GM19025 (cell line): ENCODE measurements at regions not wholly inside any gene's neighbourhood (a gene's known extent, or its start where the extent isn't known, plus 50 kb on each side); places are given as distances from the start of the nearest gene placed in this dataset.

ENCODE experiments used
- ATAC-seq: cut with Tn5 transposase; IDR thresholded peaks from one replicate; pipeline ENCODE4 v1.9.1; 2021; ENCODE audit warnings: mild to moderate bottlenecking, low read depth, moderate library complexity; ENCODE audit not compliant: unreplicated experiment

GRCh38 chr5:161134956-161135355, 282.9 kb upstream of the ATP10B start:
- ATAC-seq = no peak

- ATAC-seq = no peak
These were observed 282.1 kb upstream of the ATP10B start for GRCh38 chr5:161134083-161134482.

DNA sequence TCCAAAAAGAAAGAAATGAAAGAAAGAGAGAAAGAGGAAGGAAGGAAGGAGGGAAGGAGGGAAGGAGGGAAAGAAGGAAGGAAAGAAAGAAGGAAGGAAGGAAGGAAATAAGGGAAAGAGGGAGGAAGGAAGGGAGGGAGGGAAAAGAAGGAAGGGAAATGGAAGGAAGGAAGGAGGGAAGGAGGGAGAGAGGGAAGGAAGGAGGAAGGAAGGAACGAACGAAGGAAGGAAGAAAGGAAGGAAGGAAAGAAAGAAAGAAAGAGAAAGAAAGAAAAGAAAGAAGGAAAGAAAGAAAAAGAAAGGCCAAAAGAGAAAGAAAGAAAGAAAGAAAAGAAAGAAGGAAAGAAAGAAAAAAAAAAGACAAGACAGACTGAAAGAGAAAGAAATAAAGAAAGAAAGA, 263.9 kb upstream of the ATP10B start:
- no peak for ATAC-seq

DNA sequence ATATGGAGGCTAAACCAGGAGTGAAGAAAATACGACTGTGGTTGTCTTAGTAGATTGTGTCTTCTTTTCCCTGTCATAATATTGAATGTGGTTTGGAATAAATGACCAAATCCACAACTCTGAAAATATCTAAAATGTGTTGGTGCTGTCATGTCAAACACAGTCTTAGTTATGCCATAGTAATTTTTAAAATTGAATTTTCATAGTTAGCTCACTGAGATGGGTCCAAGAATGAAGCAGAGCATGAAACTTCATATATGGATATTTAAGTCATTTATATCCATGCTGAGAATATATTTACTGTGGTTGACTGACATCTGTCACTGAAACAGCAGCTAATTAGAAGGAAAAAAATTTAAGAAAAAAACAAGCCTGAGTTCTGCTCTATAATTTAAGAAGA, 260.4 kb upstream of the ATP10B start:
- ATAC-seq = no peak

DNA sequence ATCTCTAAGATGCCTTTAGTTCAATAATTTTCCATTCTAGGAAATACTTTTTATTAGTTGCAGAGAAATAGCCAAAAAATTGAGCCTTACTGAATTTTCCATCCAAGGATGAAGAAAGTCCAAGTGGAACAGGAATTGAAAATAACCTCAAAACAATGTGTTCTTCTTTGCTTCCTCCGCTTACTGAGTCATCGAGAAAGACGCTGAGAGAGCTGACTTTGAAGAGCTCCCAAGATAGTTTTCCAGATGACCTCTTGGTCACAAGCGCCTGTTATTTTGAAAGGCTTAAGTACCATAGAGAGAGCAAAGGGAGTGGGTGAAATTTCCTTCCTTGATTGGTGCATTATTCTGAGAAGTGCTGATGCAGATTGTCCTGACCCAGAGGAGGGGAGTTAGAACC, 253.5 kb upstream of the ATP10B start:
- ATAC-seq = no peak

GRCh38 chr5:161098516-161098915, 246.5 kb upstream of the ATP10B start:
- ATAC-seq = no peak

DNA sequence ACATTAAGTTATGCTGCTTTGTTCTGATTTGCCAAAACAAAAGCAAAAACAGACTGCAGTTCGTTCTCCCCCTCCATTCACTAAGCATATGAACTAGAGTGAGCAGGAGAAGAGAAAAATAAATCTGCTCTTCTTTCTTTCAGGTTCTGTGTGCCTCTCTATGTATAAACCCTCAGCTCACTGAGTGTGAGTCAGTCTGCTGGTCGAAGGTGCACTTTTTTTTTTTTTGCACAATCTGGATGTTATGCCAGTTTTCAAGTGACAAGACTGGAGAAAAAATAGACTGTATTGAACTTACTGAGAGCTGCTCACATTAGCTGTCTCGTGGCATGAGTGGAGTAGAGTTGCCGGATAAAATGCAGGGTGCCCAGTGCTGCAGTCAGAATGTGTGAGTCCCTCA, 244.6 kb upstream of the ATP10B start:
- no peak for ATAC-seq

GRCh38 chr5:161095953-161096352, 243.9 kb upstream of the ATP10B start:
- ATAC-seq = no peak

DNA sequence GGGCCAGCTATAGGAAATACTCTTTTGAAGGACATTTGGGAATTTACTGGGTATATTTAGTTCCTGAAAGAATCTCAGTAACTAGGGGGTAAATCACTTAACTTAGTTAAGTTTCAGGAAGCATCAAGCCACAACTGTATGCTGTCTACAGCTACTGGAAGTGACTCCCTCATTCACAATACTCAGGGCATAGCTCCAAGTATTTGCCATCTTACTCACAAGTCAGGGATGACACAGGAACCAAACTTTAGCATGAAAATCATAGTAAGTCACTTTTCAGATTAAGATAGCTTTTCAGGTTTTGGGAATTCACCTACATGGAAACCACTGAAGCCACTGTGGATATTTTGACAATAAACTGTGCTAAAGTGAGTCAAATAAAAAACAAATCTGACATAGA, 242.4 kb upstream of the ATP10B start:
- no peak for ATAC-seq

- ATAC-seq = no peak
These were observed 241.1 kb upstream of the ATP10B start for GRCh38 chr5:161093100-161093499.

- no peak for ATAC-seq
These were observed 237.6 kb upstream of the ATP10B start for GRCh38 chr5:161089569-161089968.

GRCh38 chr5:161086461-161086860, 234.4 kb upstream of the ATP10B start:
- no peak for ATAC-seq

- ATAC-seq = no peak
These were observed 233.0 kb upstream of the ATP10B start for GRCh38 chr5:161085056-161085455.

DNA sequence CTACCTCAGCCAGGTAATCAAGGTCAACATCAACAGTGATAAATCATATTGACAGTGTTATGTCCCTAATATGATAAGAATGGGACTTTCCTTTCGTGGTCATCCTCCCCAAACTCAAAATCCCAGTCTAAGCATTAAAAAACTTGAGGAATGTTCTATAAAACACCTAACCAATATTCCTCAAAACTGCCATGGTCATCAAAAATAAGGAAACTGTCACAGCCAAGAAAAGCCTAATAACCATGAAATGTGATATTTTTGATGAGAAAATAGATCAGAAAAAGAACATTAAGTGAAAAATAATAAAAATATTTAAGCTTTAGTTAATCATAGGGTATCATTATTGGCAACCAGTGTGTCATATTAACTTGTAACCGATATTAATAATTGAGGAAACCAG, 232.1 kb upstream of the ATP10B start:
- ATAC-seq = no peak

GRCh38 chr5:161078793-161079192, 226.8 kb upstream of the ATP10B start:
- no peak for ATAC-seq

- no peak for ATAC-seq
These were observed 226.0 kb upstream of the ATP10B start for GRCh38 chr5:161077936-161078545.

GRCh38 chr5:161077496-161077895, 225.5 kb upstream of the ATP10B start:
- ATAC-seq = no peak

GRCh38 chr5:161064781-161065180, 212.8 kb upstream of the ATP10B start:
- ATAC-seq = no peak

GRCh38 chr5:161064297-161064696, 212.3 kb upstream of the ATP10B start:
- no peak for ATAC-seq

DNA sequence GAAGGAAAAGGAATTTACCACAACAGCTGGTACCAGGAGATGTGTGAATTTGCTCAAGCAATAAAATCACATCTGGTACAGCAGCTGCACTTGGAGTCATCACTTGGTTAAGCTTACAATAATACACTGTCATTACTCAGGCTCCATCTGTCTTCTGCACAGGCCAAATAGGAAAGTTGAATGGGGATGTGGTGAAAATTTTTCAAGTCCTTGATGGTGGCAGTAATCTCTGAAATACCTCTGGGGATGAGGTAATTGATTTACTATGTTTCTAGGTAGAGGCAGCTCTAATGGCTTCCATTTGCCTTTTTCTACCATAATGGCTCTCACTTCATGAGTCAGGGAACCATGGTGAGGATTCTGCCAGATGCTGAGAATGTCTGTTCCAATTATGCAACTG, 206.8 kb upstream of the ATP10B start:
- no peak for ATAC-seq

- ATAC-seq = no peak
These were observed 200.0 kb upstream of the ATP10B start for GRCh38 chr5:161051920-161052500.

DNA sequence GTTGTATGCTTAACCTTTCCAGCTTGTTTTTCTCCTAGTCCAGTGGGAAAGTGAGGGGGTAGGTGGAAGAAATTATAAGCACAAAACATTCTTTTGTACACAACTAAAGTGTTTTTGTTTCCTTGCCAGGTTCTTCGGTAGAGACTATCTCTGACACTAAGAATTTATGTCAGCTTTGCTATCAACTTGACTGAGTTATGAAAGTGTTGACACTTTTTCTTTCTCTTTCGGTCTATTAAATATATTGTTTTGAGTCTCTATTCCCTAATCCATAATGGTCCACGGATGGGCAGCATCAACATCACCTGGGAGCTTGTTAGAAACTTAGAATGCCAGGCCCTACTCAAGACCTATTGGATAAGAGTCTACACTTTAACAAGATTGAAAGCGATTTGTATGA, 195.0 kb upstream of the ATP10B start:
- ATAC-seq = no peak

GRCh38 chr5:161042862-161043261, 190.9 kb upstream of the ATP10B start:
- ATAC-seq = no peak
